ENCODE measurements at regions not wholly inside any gene's neighbourhood (a gene's known extent, or its start where the extent isn't known, plus 50 kb on each side); places are given as distances from the start of the nearest gene placed in this dataset.
A peak's percentile ranks its signal among the peaks of the same experiment; 100 is the strongest.

DNA sequence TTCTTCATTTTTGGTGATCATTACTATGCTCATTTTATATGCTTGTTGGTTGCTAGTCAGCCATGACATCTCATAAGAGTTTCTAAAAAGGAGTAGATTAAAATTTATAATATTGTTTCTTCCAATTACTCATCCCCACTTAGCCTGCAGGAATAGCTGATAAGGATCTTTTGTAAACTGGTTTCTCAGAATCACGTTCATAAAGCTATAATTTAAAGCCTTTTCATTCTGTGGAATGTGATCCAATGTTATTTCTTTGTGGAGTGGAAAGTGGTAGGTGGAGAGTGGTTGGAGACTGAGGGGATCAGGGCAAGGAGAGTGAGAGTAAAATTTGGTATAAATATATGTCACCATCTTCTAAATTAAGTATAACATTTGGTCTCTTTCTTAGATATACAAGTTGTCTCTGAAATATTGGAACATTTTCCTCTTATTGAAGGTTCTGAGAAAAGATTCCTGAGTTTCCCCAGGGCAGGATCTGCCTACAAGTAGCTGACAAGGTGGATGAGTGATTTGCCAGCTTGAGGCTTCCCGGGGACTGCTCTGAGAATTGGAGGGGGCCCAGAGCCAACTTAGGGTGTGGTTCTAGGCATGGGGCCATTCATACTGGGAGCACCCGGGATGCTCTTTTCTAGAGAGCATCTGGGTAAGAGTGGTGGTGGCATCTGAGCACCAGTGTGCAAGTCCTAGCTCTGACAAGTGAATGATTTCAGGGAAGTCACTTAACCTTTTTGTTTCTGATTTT is 116.4 kb downstream of the TBX19 start:
- DNase-seq (ENCODE audit: extremely low read depth in 1 of 11, low read depth in 9 of 11, low spot score in 4 of 11), result no peak

GRCh38 chr1:168396508-168396907 is 115.8 kb downstream of the TBX19 start:
- DNase-seq (ENCODE audit: extremely low read depth in 1 of 11, low read depth in 9 of 11, low spot score in 4 of 11), result no peak

- no peak for DNase-seq (ENCODE audit: extremely low read depth in 1 of 11, low read depth in 9 of 11, low spot score in 4 of 11)
Measured at GRCh38 chr1:168394858-168395257, 114.2 kb downstream of the TBX19 start.

DNA sequence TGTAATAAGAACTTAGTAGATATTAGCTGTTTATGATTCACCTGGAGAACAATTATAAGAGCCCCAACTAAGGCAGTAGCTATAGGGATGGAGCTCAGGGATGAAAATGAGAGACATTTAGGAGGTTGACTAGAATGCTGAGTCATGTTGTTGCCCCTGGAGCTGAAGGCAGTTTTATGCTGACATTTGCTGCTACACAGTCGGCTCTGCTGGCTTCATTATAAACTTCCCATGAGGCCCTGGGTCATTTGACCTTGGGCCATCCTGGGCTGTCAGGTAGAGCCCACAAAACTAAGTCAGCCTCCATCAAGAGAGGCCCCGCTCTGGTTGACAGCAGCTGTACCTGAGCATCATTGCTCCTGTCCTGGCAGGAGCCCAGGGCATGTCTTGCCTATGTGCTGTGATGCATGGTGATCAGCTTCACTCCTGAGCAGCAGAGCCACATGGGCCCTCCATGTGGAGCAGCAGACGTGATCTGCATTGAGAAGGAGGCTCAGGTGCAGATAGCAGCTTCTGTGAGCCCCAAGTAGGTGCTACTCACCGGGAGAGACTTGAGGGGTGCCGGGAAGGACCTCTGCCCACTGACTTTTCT is 112.4 kb downstream of the TBX19 start:
- DNase-seq (ENCODE audit: extremely low read depth in 1 of 11, low read depth in 9 of 11, low spot score in 4 of 11), result no peak

- no peak for DNase-seq (ENCODE audit: extremely low read depth in 1 of 11, low read depth in 9 of 11, low spot score in 4 of 11)
Measured at GRCh38 chr1:168391851-168392681, 111.4 kb downstream of the TBX19 start.

GRCh38 chr1:168390271-168390670 is 109.6 kb downstream of the TBX19 start:
- no peak for DNase-seq (ENCODE audit: extremely low read depth in 1 of 11, low read depth in 9 of 11, low spot score in 4 of 11)

DNA sequence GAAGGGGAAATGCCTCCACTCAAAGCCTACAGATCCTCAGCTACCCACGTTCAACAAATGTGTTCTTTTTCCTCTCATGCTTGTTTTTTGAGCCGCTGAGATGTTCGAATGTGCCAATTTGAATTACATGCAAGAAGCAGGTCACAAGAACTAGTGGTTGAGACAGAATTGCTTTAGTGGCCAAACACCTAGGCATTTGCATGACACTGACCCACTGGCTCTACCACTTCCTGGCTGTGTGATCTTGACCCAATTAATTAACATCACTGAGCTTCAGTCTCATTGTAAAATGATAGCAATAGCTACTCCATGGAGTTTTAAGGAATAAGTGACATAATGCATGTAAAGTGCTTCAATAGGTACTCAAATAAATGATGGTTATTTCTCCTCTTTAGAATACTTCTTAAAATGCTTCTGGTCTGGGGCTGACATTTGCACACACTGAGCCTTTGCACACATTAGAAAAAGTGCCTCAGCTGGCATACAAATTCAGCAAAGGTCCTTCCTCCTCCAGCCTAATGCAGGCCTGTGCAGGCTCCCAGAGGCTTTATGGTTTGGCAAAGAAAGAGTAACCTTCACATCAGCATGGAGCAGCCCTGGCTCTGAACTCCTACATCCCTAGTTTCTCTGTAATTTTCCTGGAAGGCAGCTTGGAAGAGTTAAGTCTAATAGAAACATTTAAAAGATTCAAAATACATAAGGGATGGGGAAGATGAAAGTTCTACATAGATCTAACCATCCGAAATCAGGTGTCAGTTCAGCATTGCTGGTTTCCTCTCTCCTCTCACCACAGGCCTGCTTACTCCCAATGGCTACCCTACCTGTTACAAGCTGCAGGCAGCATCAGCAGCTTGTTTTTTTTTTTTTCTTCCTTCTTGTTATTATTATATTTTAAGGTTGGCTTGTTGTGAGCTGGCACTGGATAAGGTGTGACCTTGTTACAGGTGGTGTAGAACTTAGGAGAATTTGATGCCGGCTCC is 107.4 kb downstream of the TBX19 start:
- DNase-seq (ENCODE audit: extremely low read depth in 1 of 11, low read depth in 9 of 11, low spot score in 4 of 11), result no peak

DNA sequence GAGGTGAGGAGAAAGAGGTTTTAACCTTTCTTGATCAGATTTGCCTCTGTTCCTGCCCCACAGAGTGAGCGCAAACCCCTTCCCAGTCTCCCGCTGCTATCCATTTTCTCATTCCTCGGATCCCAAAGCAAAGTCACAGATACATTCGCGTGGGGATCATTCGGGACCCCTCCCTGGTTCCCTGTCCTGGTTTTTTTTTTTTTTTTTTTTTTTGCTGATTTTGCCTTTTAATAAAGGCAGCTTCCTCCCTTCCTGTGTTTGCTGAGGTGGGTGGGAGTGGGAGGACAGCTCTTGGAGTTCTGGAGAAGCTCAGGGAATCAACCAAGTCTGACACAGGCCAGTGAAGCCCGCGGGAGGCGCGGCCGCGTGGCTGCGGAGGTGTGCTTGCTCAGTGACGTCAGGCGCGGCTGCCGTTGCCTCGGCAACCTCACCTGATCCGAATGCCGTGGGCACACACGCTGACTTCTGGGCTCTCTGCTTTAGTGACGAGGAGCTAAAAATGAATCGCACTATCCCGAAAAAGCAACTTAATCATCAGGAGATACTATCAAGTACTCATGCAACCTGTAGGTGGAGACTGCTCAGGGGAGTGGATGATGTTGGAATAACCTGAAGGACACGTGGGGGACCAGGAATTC is 106.4 kb downstream of the TBX19 start:
- DNase-seq (ENCODE audit: extremely low read depth in 1 of 11, low read depth in 9 of 11, low spot score in 4 of 11), result peak in 9 of 11 donors; percentile 37 to 51 (median 44)

- no peak for DNase-seq (ENCODE audit: extremely low read depth in 1 of 11, low read depth in 9 of 11, low spot score in 4 of 11)
Measured at GRCh38 chr1:168386492-168386891, 105.8 kb downstream of the TBX19 start.

DNA sequence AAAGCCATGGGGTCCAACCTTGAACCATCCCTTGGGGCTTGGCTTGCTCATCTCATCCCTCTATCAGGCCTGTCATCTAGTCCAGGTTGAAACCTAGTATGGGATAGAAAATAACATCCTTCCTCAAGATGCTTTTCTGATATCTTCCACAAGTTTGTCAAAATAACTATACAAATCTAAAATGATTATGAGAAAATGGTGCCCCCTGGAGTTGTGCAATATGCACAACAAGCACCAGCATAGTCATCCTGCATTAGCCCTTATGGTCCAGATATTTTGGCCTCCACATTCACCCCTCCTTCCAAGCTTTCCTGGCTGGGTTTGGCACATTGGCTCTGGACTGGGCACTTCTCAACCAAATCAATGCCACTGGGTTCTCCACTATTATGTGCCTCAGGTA is 101.2 kb downstream of the TBX19 start:
- no peak for DNase-seq (ENCODE audit: extremely low read depth in 1 of 11, low read depth in 9 of 11, low spot score in 4 of 11)

- DNase-seq (ENCODE audit: extremely low read depth in 1 of 11, low read depth in 9 of 11, low spot score in 4 of 11), result no peak
Measured at GRCh38 chr1:168380945-168381344, 100.3 kb downstream of the TBX19 start.

GRCh38 chr1:168379104-168379860 is 98.6 kb downstream of the TBX19 start:
- no peak for DNase-seq (ENCODE audit: extremely low read depth in 1 of 11, low read depth in 9 of 11, low spot score in 4 of 11)

DNA sequence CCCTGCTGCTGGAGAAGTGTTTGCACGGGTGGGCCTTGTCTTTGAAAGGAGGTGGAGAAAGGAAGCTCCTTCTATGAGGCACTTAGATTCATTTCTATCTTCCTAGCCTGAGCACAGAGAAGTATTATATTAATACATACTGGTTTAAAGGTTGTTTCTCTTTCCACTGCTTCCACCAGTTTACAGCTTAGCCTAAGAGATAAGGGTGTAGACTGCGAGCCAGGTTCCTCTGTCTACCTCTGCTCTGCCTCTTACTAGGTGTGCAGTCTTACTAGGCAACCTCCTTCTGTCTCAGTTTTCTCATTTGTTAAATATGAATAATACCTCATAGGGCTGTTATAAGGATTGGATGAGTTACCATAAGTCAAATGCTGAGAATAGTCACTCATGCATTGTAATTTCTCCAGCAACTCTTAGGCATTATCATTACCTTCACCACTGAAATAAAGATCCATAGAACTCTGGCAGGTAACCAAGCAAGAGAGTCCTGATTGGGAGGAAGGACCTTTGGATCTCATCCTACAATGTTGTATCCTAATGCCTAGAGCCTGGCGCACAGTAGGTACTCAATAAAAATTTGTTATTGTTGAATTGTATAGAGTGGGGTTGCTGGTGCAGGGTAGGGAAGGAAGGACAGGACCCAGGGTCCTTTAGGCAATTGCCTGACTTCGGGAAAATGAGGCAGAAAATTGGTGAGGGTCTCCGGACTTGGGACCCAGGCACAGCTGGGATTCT is 95.1 kb downstream of the TBX19 start:
- no peak for DNase-seq (ENCODE audit: extremely low read depth in 1 of 11, low read depth in 9 of 11, low spot score in 4 of 11)

- no peak for DNase-seq (ENCODE audit: extremely low read depth in 1 of 11, low read depth in 9 of 11, low spot score in 4 of 11)
Measured at GRCh38 chr1:168374566-168374965, 93.9 kb downstream of the TBX19 start.

- DNase-seq (ENCODE audit: extremely low read depth in 1 of 11, low read depth in 9 of 11, low spot score in 4 of 11), result no peak
Measured at GRCh38 chr1:168373869-168374268, 93.2 kb downstream of the TBX19 start.

DNA sequence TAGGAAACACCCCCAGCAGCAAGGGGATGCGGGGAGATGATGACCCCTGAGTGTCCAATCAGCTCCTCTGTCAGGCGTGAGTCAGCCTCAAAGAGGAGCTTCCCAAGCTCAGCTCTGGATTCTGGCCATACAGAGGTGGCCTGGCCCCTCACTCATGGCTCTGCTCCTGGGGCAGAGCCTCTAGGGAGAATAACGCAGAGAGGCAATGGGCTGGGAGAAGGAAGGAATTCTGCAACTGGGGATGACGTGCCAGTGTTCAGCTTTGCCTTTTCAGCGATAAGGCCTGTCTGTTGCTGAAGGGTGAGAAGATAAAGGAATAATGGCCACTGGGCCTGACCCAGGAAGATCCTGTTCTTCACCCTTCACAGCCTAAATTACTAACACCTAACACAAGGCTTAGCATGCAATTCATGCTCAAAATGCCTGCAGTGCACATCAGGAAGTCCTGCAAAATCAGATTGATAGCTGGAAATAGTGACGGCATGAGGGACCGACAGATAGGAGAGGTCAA is 92.2 kb downstream of the TBX19 start:
- DNase-seq (ENCODE audit: extremely low read depth in 1 of 11, low read depth in 9 of 11, low spot score in 4 of 11), result no peak

DNA sequence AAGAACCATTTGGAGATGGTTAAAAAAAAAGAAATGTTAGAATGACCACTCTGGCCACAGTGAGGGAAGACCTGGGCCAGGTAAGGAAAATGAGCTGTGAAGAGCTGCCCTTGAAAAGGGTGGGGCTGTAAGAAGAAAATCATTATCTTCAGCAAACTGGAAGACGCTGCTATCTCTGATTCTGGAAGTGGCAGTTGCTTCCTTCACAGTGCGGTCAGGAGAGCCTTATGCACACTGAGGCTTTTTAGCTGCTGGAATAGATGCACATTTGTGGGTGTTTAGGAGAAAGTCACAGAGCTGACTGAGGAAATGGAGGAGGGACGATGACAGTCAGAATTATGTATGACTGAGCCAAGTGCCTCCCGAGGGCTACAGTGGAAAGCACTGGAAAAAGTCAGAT is 91.6 kb downstream of the TBX19 start:
- DNase-seq (ENCODE audit: extremely low read depth in 1 of 11, low read depth in 9 of 11, low spot score in 4 of 11), result no peak
